Progenitor cell of endocrine pancreas (in vitro differentiated cells): ENCODE measurements at regions not wholly inside any gene's neighbourhood (a gene's known extent, or its start where the extent isn't known, plus 50 kb on each side); places are given as distances from the start of the nearest gene placed in this dataset.

Source experiments
- DNase-seq: peaks from one replicate; pipeline ENCODE4 v3.0.0; 2021; ENCODE audit warnings: low spot score; ENCODE audit not compliant: unreplicated experiment
- H3K27ac Mint-ChIP-seq: 2 replicates; pipeline ENCODE4 v1.8.0; 2021; ENCODE audit warnings: mild to moderate bottlenecking, moderate library complexity, mixed read lengths
- H3K27me3 Mint-ChIP-seq: 2 replicates; pipeline ENCODE4 v1.8.0; 2021; ENCODE audit warnings: mixed read lengths
- H3K36me3 Mint-ChIP-seq: 2 replicates; pipeline ENCODE4 v1.8.0; 2022; ENCODE audit warnings: mixed read lengths; ENCODE audit not compliant: insufficient read depth
- H3K4me1 Mint-ChIP-seq: 2 replicates; pipeline ENCODE4 v1.8.0; 2021; ENCODE audit warnings: low read depth, mixed read lengths
- H3K4me3 Mint-ChIP-seq: 2 replicates; pipeline ENCODE4 v1.8.0; 2021; ENCODE audit warnings: low read depth, mild to moderate bottlenecking, moderate library complexity, mixed read lengths
- H3K9me3 Mint-ChIP-seq: 2 replicates; pipeline ENCODE4 v1.8.0; 2021; ENCODE audit warnings: low read depth, mixed read lengths
- TF ChIP-seq, protein P1 (sequence below): fragments of 200-600 bp; sonication (generic); IDR thresholded peaks from one replicate; pipeline ENCODE4 v1.5.0; 2021; ENCODE audit warnings: antibody characterized with exemption, mild to moderate bottlenecking; ENCODE audit not compliant: unreplicated experiment

DNA sequence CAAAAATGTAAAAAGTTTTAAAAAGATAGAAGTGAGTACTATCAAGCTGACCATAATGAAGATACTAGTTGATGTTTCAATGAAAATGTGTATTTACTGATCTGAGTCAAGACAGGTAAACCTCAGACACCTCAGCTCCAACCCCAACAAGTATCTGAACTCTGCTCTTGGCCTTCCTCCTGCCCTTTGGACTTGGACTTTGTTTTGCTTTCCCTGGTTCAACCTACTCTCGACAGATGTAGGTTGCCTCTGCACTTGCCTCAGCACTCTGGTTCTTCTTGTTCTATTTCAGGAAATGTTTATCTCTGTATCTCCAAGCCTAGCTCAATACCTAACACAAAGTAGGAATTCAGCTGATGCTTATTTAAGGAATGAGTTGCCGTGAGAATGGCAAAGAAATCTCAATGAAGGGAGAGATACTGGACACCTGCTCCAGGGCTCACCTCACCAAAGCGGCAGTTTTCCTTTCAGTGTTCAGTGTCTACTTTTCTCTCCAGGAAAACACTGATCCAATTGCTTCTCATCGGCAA, 248.8 kb upstream of the CTAGE1 start:
- DNase-seq = no peak
- peaks cover 3% of the 10 kb centered on the region for H3K4me1 Mint-ChIP-seq
- no peak overlapping the region for H3K27ac Mint-ChIP-seq
- TF ChIP-seq, protein P1, sequence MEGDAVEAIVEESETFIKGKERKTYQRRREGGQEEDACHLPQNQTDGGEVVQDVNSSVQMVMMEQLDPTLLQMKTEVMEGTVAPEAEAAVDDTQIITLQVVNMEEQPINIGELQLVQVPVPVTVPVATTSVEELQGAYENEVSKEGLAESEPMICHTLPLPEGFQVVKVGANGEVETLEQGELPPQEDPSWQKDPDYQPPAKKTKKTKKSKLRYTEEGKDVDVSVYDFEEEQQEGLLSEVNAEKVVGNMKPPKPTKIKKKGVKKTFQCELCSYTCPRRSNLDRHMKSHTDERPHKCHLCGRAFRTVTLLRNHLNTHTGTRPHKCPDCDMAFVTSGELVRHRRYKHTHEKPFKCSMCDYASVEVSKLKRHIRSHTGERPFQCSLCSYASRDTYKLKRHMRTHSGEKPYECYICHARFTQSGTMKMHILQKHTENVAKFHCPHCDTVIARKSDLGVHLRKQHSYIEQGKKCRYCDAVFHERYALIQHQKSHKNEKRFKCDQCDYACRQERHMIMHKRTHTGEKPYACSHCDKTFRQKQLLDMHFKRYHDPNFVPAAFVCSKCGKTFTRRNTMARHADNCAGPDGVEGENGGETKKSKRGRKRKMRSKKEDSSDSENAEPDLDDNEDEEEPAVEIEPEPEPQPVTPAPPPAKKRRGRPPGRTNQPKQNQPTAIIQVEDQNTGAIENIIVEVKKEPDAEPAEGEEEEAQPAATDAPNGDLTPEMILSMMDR = no peak
- H3K4me3 Mint-ChIP-seq = no peak overlapping the region
- H3K27me3 Mint-ChIP-seq = no peaks in the 10 kb centered on the region
- peaks cover 8% of the 10 kb centered on the region for H3K36me3 Mint-ChIP-seq
- peaks cover 24% of the 10 kb centered on the region for H3K9me3 Mint-ChIP-seq

DNA sequence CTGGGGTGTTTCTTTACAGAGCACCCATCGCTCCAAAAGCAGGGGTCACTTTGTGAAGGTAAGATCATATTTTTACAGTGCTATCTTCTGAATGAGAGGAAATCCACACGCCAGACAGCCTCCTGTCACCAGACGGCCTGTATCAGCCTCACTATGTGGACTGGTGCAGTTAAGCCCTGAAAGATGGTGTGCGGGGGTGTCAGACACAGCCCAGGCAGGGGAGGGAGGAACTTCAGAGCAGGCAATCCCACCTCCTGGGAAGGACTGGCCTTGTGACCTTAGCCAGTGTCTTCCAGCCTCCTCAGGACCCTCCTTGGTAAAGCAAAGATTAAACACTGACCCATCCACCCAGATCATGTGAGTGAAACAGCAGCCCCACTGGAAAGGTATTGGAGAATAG, 249.4 kb upstream of the CTAGE1 start:
- TF ChIP-seq, protein P1 = no peak
- peaks cover 8% of the 10 kb centered on the region for H3K36me3 Mint-ChIP-seq
- peaks cover 3% of the 10 kb centered on the region for H3K4me1 Mint-ChIP-seq
- DNase-seq = no peak
- H3K4me3 Mint-ChIP-seq = no peak overlapping the region
- H3K9me3 Mint-ChIP-seq = peaks cover 24% of the 10 kb centered on the region
- no peak overlapping the region for H3K27ac Mint-ChIP-seq
- no peaks in the 10 kb centered on the region for H3K27me3 Mint-ChIP-seq

DNA sequence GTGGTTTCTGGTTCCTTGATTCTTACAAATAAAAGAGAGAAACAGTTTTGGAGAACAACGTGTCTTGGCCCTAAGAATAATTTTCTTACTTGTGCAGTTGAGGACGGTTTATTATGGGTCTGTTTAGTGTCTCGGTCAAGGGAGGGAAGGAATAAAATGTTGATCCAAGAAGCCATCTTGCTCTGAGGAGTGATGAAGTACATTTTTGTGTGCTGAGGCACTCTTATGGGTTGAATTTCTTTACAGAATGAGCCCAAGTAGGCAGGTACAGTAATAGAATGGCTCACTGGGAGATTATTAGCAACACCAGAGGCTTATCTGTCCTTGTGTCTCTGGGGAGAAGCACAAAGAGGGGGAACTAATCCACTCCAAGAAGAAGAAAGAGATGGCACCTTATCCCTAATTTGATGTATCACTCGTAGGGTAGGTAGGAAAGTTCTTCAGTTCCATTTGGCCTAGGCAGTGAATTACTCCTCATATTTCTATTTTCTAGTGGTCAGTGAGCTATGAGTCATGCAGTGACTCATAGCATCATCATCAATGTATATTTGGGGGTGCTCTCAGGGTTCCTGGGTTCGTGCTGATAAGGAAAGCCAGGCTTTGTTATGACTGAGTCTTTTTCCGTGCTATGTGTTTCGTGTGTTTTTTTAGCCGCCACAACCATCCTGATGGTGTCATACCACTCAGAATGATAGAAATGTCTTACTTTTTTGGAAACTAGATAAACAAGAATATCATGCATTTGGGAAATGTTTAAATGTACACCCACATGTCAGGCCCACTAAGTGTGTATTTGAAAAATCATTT, 250.1 kb upstream of the CTAGE1 start:
- Mint-ChIP-seq H3K27me3 (no peaks in the 10 kb centered on the region), H3K9me3 (peaks cover 21% of the 10 kb centered on the region), H3K36me3 (peaks cover 6% of the 10 kb centered on the region), H3K4me3 (no peak overlapping the region), H3K4me1 (peaks cover 3% of the 10 kb centered on the region), H3K27ac (no peak overlapping the region)
- no peak for DNase-seq
- TF ChIP-seq, protein P1 = no peak

DNA sequence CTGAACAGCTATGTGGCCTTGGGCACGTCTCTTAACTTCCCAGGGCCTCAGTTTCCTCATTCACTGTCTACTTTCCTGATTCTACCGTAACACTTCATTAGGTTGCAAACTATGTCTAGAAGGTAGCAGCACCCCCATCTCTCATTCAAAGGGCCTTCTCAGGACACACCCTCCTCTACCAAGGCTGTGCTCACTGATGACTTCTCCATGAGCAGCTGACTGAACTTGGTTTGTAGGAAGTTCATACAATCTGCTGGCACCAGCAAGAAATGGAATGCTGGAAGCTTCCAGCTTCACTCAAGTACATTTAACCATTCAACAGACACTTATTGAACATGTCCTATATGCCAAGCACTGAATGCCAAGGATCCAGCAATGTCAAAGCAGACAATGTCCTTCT, 250.8 kb upstream of the CTAGE1 start:
- Mint-ChIP-seq H3K36me3 (peaks cover 5% of the 10 kb centered on the region), H3K9me3 (peaks cover 14% of the 10 kb centered on the region), H3K4me3 (no peak overlapping the region), H3K27ac (no peak overlapping the region), H3K4me1 (peaks cover 3% of the 10 kb centered on the region), H3K27me3 (no peaks in the 10 kb centered on the region)
- DNase-seq = no peak
- TF ChIP-seq, protein P1 = no peak

DNA sequence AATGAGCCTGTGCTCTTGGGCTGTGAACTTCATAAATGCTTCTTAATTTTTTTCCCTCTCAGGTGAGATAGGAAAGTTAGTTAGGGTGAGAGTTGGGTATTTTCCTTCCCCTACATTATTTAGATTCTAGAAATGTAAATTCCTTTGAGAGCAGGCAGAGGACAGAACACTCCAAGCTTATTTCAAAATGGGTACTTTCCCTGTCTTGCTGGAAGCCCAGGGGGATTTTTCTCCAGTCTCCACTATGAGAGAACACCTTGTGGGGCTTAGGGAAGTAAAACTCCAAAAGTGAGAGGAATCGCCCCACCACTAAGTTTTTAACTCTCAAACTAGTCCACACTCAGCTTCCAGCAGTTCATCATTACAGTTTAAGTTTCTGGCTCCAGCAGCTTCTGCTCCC, 253.2 kb upstream of the CTAGE1 start:
- TF ChIP-seq, protein P1 = no peak
- Mint-ChIP-seq H3K27ac (no peak overlapping the region), H3K36me3 (no peaks in the 10 kb centered on the region), H3K4me3 (no peak overlapping the region), H3K4me1 (peaks cover 3% of the 10 kb centered on the region), H3K27me3 (peaks cover 4% of the 10 kb centered on the region), H3K9me3 (no peaks in the 10 kb centered on the region)
- no peak for DNase-seq
